HL-60 (cell line): ENCODE measurements at regions not wholly inside any gene's neighbourhood (a gene's known extent, or its start where the extent isn't known, plus 50 kb on each side); places are given as distances from the start of the nearest gene placed in this dataset.
"Not testable (repeated sequence)": the region's sequence is repeated elsewhere in the genome, so short reads cannot be mapped to it uniquely, and the experiment has no call there.

Source experiments
- DNase-seq, 2 experiments: peaks; one replicate each; pipeline ENCODE4 v3.0.0-alpha.2; 2010 to 2020; ENCODE audit warnings: low read depth in 1 of 2, low spot score in 1 of 2
- H3K27ac ChIP-seq: fragments of 250-450 bp; sonication (Bioruptor Pico); replicated peaks from 2 replicates; pipeline ENCODE4 v1.5.1; 2020; ENCODE audit warnings: mild to moderate bottlenecking, moderate library complexity
- H3K27me3 ChIP-seq: fragments of 250-450 bp; sonication (Bioruptor Pico); 2 replicates; pipeline ENCODE4 v1.5.1; 2021; ENCODE audit warnings: mild to moderate bottlenecking, moderate library complexity; ENCODE audit not compliant: insufficient read depth, poor library complexity, severe bottlenecking
- H3K4me3 ChIP-seq: replicated peaks from 2 replicates; pipeline ENCODE4 v1.5.1; 2011; ENCODE audit warnings: mild to moderate bottlenecking, control low read depth, low read length; ENCODE audit not compliant: insufficient read depth
- GABPA ChIP-seq: IDR thresholded peaks from 2 replicates; pipeline ENCODE4 v1.6.1; 2012; ENCODE audit warnings: low read depth
- POLR2AphosphoS5 ChIP-seq: IDR thresholded peaks from 2 replicates; pipeline ENCODE4 v1.6.1; 2012; ENCODE audit warnings: low read depth
- SPI1 ChIP-seq: IDR thresholded peaks from 2 replicates; pipeline ENCODE4 v1.6.1; 2012; ENCODE audit warnings: low read depth, mild to moderate bottlenecking, borderline replicate concordance
- TF ChIP-seq, protein P1 (sequence below): IDR thresholded peaks from one replicate; pipeline ENCODE4 v1.5.1; 2011; ENCODE audit warnings: low read length, control low read depth, inconsistent platforms; ENCODE audit not compliant: insufficient read depth
- TF ChIP-seq, protein P2 (sequence below): IDR thresholded peaks from 2 replicates; pipeline ENCODE4 v1.6.1; 2012; ENCODE audit warnings: low read depth; ENCODE audit not compliant: insufficient replicate concordance

DNA sequence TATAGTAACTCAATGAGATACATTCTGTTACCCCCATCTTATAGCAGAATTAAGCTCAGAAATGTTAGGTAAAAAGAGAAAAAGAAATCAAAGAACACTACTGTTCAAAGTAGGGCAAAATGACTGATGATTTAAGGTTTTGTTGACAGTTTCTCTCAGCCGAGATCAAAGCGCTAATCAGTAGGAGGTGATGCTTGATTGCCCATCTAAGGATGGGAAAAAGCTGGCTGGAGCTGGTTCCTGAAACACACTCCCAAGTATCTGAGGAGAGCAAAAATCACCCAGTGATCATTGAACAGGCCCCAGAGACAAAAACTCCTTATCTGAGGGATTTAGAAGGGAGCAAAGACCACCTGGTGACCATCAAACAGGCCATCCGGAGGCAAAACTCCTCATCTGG, 64.5 kb upstream of the CSF1 start:
- DNase-seq = no peak
- no peak overlapping the region for H3K27ac ChIP-seq
- no peaks in the 10 kb centered on the region for H3K27me3 ChIP-seq
- H3K4me3 ChIP-seq = no peak overlapping the region
- TF ChIP-seq GABPA = no peak

DNA sequence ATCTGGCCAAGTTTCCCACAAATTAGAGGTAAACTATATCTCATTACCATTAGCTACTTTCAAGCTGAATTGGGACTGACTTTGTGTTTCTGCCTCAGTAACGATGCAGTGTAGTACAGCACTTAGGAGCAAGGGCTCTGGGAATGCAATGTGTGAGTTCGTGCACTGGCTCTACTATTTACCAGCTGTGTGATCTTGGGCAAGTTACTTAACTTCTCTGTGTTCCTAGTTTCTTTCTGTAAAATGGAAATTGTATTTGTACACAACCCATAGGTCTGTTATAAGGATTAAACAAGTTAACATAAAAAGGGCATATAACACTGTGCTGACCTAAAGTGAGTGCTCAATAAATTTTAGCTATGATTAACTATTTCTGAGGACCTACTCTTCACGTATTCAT, 65.0 kb upstream of the CSF1 start:
- no peaks in the 10 kb centered on the region for H3K27me3 ChIP-seq
- no peak overlapping the region for H3K27ac ChIP-seq
- H3K4me3 ChIP-seq = no peak overlapping the region
- TF ChIP-seq, protein P1, sequence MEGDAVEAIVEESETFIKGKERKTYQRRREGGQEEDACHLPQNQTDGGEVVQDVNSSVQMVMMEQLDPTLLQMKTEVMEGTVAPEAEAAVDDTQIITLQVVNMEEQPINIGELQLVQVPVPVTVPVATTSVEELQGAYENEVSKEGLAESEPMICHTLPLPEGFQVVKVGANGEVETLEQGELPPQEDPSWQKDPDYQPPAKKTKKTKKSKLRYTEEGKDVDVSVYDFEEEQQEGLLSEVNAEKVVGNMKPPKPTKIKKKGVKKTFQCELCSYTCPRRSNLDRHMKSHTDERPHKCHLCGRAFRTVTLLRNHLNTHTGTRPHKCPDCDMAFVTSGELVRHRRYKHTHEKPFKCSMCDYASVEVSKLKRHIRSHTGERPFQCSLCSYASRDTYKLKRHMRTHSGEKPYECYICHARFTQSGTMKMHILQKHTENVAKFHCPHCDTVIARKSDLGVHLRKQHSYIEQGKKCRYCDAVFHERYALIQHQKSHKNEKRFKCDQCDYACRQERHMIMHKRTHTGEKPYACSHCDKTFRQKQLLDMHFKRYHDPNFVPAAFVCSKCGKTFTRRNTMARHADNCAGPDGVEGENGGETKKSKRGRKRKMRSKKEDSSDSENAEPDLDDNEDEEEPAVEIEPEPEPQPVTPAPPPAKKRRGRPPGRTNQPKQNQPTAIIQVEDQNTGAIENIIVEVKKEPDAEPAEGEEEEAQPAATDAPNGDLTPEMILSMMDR = no peak
- TF ChIP-seq POLR2AphosphoS5 (no peak), GABPA (no peak), SPI1 (no peak)
- TF ChIP-seq, protein P2, sequence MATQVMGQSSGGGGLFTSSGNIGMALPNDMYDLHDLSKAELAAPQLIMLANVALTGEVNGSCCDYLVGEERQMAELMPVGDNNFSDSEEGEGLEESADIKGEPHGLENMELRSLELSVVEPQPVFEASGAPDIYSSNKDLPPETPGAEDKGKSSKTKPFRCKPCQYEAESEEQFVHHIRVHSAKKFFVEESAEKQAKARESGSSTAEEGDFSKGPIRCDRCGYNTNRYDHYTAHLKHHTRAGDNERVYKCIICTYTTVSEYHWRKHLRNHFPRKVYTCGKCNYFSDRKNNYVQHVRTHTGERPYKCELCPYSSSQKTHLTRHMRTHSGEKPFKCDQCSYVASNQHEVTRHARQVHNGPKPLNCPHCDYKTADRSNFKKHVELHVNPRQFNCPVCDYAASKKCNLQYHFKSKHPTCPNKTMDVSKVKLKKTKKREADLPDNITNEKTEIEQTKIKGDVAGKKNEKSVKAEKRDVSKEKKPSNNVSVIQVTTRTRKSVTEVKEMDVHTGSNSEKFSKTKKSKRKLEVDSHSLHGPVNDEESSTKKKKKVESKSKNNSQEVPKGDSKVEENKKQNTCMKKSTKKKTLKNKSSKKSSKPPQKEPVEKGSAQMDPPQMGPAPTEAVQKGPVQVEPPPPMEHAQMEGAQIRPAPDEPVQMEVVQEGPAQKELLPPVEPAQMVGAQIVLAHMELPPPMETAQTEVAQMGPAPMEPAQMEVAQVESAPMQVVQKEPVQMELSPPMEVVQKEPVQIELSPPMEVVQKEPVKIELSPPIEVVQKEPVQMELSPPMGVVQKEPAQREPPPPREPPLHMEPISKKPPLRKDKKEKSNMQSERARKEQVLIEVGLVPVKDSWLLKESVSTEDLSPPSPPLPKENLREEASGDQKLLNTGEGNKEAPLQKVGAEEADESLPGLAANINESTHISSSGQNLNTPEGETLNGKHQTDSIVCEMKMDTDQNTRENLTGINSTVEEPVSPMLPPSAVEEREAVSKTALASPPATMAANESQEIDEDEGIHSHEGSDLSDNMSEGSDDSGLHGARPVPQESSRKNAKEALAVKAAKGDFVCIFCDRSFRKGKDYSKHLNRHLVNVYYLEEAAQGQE = no peak
- no peak for DNase-seq

DNA sequence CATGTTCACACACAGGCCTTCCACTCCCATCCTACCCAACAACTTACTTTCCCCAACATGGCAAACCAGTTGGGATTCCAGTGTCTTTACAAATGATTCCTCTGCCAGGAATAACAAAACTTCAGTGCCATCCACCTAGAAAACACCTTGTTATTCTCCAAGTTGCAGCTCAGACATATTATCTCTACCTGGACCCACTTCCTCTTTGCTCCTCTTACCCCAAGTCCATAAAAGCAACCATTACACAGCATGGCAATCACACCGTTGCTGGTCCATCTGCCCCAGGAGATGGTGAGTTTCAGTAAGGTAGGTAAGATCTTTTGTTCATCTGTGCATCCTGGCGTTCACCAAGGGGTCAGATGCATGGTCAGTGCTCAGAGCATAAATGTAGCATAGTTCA, 66.0 kb upstream of the CSF1 start:
- no peaks in the 10 kb centered on the region for H3K27me3 ChIP-seq
- DNase-seq = no peak
- TF ChIP-seq SPI1 = peak; percentile 66; the same call in 1 of the 2 replicates
- TF ChIP-seq, protein P2 = no peak
- no peak overlapping the region for H3K27ac ChIP-seq
- H3K4me3 ChIP-seq = no peak overlapping the region

DNA sequence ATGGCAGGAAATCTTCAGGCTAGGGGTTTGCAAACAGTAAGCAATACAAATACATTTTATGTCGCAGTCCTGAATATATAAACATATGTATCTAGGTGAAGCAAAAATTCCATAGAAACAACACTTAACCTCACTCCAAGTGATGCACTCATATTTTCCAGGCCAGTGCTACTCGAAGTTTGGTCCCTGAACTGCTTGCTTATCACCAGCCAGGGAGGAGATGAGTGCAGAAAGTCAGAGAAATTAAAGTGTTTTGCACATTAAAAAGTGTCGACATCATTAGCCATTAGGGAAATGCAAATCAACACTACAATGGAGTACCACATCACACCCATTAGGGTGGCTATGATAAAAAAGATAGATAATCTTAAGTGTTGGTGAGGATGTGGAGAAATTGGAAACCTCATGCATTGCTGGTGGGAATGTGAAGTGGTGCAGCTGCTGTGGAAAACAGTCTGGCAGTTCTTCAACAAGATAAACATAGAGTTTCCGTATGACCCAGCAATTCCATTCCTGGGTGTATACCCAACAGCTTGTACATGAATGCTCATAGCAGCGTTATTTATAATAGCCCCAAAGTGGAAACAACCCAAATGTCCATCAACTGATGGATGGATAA, 70.5 kb upstream of the CSF1 start:
- no peak for DNase-seq
- TF ChIP-seq SPI1 (no peak), GABPA (no peak), POLR2AphosphoS5 (no peak)
- TF ChIP-seq, protein P1 = no peak
- TF ChIP-seq, protein P2 = no peak
- no peaks in the 10 kb centered on the region for H3K27me3 ChIP-seq
- no peak overlapping the region for H3K4me3 ChIP-seq
- H3K27ac ChIP-seq = no peak overlapping the region

DNA sequence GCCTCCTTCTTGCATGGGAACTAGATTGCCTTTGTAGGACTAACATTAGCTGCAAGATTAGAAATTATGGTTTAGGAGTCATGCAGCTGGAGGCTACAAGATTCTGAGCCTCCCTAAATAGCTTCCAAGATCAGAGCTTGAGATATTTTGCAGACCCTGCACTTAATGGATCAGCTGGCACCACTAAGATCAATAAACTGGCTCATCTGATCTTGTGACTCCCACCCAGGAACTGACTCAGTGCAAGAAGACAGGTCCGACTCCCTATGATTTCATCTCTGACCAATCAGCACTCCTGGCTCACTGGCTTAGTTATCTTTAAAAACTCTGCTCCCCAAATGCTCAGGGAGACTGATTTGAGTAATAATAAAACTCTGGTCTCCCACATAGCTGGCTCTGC, 71.4 kb upstream of the CSF1 start:
- DNase-seq, H3K27me3 ChIP-seq, H3K4me3 ChIP-seq, H3K27ac ChIP-seq: not testable (repeated sequence)
